GM18868 (cell line): ENCODE measurements at regions not wholly inside any gene's neighbourhood (a gene's known extent, or its start where the extent isn't known, plus 50 kb on each side); places are given as distances from the start of the nearest gene placed in this dataset.
"Not testable (repeated sequence)": the region's sequence is repeated elsewhere in the genome, so short reads cannot be mapped to it uniquely, and the experiment has no call there.

Source experiments
- ATAC-seq: cut with Tn5 transposase; IDR thresholded peaks from one replicate; pipeline ENCODE4 v1.9.1; 2021; ENCODE audit warnings: mild to moderate bottlenecking, moderate library complexity; ENCODE audit not compliant: unreplicated experiment

GRCh38 chr1:83060651-83061390 is 938.1 kb downstream of the TTLL7 start:
- ATAC-seq, result no peak

DNA sequence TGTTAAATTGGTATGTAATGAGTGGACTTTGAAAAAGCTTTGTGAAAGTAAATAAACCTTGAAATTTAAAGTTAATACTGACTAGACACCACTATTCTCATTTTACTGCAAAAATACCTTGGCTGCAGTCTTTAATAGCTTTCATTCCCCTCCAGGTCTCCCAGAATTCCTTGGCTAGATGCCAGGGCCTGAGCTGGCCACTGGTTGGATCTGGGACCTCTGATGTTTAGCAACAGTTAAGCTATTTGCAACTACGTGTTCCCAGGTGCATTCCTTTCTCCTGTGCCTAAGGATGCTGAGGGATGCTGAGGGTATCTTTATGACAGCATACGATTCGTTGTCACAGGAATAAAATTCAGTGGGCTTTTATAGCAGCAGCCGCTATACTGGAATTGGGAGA is 938.7 kb downstream of the TTLL7 start:
- ATAC-seq, result no peak

DNA sequence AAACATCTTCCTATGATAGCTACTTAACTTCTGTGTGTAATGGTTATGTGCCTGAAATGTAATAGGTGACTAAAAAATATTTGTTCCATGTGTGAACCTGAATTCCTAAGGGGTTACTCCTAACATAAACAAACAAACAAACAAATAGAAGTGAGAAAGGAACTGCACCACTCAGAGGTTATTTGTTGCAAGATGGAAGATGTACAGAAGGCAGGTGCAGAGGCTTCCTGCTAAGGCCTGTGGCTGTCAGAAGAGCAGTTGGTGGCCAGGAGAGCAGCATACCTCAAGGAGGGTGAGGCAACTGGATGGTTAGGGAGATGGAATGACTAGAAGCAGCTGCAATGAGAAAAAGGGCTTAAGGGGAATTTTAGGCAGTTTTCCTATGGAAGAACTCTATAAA is 940.6 kb downstream of the TTLL7 start:
- ATAC-seq, result no peak

DNA sequence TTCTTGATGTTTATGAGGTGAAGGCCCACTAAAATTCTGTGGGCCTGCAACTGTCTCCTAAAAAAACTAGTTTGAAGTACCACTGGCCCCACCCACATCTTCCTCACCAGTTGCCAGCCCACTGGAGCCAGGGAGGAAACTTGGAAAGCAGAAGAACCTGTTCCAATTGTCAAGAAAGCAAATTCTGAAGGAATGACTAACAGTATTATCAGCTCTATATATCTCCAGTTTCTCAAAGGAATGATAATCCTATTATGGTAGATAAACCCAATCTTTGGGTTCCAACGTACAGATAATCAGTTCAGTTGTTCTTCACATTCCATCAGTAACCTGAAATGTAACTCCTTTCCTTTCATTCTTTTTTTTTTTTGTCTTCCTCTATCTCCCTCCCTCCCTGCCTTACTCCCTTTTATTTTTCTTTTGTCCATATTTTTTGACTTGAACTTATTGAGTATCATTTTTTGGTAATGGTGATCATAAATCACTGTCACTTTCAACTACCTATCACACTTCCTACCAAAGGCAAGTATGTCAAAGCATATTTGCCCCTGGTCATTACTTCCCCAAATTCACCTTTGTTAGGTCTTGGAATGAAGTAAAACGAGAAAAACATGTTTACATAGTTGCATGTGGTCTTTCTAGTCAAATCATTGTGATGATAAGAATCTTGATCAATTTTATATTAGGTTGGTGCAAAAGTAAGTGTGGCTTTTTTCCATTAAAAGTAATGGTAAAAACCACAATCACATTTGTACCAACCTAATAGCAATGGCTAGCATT is 943.4 kb downstream of the TTLL7 start:
- ATAC-seq, result no peak

DNA sequence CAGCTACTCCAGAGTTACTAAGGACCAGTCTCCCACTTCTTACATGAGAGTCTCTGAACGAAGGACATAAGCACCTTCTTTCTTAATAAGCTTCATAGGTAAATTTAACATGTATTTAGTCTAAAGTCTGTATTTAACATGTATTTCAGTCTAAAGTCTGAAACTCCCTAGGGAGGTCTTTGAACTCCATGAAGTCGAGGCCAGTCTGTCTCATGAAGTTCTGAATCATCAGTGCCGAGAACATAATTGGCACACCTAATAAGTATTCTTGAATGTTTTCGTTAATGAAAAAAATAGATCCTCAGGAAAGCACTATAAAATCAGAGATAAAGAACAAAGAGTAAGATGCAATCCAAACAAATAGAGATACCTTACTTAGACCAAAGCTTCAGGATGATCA is 945.5 kb downstream of the TTLL7 start:
- ATAC-seq, result no peak

- no peak for ATAC-seq
These were observed 946.1 kb downstream of the TTLL7 start for GRCh38 chr1:83052865-83053264.

DNA sequence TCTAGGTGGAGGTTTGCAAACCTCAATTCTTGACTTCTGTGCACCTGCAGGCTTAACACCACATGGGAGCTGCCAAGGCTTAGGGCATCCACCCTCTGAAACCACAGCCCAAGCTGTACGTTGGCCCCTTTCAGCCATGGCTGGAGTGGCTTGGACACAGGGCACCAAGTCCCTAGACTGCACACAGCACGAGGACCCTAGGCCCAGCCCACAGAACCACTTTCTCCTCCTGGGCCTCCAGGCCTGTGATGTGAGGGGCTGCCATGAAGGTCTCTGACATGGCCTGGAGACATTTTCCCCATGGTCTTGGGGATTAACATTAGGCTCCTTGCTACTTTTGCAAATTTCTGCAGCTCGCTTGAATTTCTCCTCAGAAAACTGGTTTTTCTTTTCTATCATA is 947.9 kb downstream of the TTLL7 start:
- ATAC-seq, result not testable (repeated sequence)

GRCh38 chr1:83043244-83043643 is 955.7 kb downstream of the TTLL7 start:
- ATAC-seq, result no peak

DNA sequence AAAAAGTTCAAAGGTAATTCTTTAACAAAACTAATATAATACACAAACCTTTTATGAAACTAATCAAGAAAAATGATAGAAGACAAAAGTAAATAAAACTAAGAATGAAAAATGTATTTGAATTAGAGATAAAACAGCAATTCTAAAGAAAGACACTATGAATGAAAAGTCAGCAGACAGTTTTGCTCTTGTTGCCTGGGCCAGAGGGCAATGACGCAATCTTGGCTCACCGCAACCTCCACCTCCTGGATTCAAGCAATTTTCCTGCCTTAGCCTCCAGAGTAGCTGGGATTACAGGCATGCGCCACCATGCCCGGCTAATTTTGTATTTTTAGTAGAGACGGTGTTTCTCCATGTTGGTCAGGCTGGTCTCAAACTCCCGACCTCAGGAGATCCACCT is 959.8 kb downstream of the TTLL7 start:
- not testable (repeated sequence) for ATAC-seq

DNA sequence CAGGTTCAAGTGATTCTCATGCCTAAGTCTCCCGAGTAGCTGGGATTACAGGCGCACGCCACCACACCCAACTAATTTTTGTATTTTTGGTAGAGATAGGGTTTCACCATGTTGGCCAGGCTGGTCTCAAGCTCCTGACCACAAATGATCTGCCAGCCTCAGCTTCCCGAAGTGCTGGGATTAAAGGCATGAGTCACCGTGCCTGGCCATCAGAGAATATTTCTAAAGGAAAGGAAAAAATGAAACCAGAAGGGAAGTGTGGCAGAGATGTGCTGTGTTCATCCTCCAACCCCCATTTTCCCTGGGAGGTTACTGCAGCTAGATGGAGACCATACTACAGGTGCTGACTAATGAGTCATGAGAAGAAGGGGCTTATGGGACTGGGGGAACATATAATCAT is 964.1 kb downstream of the TTLL7 start:
- ATAC-seq, result no peak

DNA sequence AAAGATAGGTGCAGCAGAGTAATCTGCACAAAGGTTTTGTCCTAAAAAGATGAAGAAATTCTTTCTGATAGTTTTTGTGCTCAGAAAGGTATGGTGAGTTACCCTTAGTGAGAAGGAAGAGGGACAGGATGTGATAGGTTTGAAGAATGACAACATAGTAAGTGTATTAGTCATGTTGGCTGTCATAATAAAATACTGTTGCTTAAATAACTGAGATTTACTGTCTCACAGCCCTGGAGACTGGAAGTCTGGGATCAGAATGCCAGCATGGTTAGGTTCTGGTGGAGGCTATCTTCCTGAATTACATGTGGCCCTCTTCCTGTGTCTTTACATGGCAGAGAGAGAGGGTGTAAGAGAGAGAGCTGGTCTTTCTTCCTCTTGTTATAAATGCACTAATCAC is 965.2 kb downstream of the TTLL7 start:
- no peak for ATAC-seq

- no peak for ATAC-seq
These were observed 969.0 kb downstream of the TTLL7 start for GRCh38 chr1:83029916-83030315.

DNA sequence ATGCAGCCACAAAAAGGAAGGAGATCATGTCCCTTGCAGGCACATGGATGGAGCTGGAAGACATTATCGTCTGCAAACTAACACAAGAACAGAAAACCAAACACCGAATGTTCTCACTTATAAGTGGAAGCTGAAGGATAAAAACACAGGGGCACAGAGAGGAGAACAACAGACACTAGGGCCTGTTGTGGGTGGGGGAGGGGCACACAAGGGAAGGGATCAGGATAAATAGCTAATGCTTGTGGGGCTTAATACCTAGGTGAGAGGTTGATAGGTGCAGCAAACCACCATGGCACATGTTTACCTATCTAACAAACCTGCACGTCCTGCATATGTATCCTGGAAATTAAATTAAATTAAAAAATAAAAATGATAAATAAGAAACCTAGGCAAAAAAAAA is 969.9 kb downstream of the TTLL7 start:
- no peak for ATAC-seq

DNA sequence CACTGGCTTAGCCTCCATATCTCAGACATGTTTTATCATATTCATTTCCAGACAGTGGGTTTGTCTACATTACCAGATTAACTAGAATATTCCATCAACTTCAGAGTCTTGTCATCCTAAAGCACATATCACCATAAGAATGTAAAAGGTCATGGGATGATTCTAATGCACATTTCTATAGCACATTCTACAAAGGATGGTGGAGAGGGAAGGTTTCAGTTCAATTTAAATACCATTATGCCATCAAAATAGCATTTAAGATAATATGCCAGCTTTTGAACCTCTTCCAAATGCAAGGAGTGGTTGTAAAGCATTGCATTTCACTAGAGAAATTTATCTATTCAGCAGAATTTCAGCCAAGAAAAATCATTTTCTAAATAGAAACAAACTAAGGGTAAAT is 970.5 kb downstream of the TTLL7 start:
- ATAC-seq, result no peak

- no peak for ATAC-seq
These were observed 971.4 kb downstream of the TTLL7 start for GRCh38 chr1:83027511-83027910.

- ATAC-seq, result no peak
These were observed 972.2 kb downstream of the TTLL7 start for GRCh38 chr1:83026745-83027144.

- no peak for ATAC-seq
These were observed 974.6 kb downstream of the TTLL7 start for GRCh38 chr1:83024251-83024767.

DNA sequence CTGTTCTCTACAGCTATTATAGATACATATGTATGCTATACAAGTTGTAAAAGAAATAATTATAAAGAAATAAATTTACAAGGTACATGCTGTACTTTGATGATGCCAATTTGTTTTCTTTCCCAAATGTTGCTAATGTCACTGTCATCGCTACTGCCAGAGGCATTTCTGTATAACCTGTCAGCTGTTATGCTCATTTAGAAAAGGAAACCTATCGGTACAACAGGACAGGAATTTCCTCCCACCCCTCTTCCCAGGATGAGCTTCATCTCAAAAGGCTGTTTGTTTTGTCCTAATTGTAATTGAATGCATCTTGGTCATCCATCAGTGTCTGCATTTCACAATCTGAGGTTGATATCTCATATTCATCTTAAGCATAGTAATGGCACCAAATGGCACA is 975.7 kb downstream of the TTLL7 start:
- ATAC-seq, result no peak

- ATAC-seq, result no peak
These were observed 976.7 kb downstream of the TTLL7 start for GRCh38 chr1:83022206-83022605.

- no peak for ATAC-seq
These were observed 981.2 kb downstream of the TTLL7 start for GRCh38 chr1:83017701-83018100.

DNA sequence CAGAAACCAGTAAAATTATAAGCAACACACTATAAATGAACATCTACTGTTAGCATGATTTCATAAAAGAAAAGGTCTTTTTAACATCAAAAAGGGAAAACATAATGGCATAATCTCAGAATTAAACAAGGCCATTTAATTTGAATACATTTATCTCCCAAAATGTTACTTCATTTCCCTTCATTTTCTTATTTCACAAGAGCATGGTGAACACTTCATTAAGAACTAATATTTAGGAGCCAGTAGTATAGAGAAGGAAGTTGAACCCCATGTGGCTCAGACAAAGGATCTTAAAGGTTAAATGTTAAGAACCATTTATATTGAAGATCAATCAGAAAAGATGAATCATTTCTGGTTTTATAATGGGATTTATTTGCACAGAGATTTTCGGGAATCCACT is 981.7 kb downstream of the TTLL7 start:
- ATAC-seq, result no peak

- no peak for ATAC-seq
These were observed 982.5 kb downstream of the TTLL7 start for GRCh38 chr1:83016354-83016849.
